ENCODE measurements at regions not wholly inside any gene's neighbourhood (a gene's known extent, or its start where the extent isn't known, plus 50 kb on each side); places are given as distances from the start of the nearest gene placed in this dataset.
A peak's percentile ranks its signal among the peaks of the same experiment; 100 is the strongest.

DNA sequence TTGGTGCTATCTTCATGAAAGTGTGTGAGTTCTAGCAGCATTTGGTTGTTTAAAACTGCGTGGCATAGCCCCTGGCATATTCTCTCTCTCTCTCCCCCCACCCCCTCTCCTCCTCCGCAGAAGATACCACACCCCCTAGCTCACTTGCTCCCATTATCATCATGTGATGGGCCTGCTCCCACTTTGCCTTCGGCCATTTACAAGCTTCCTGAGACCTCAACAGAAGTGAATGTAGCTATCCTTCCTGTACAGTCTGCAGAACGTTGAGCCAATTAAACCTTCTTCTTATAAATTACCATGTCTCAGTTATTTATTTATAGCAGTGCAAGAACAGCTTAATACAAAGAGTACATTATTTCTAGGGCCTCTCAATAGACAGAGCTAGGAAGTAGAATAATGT is 1032.5 kb upstream of the CADM2 start:
- H3K27me3 ChIP-seq (ENCODE audit: control insufficient read depth, insufficient read depth, low read length, poor library complexity, severe bottlenecking) = no peaks in the 10 kb centered on the region
- H3K9ac ChIP-seq (ENCODE audit: extremely low read depth, low read length, poor library complexity, severe bottlenecking) = no peak overlapping the region
- peaks cover 32% of the 10 kb centered on the region for H3K9me3 ChIP-seq (ENCODE audit: control insufficient read depth, low read length)
- no peaks in the 10 kb centered on the region for H3K4me1 Mint-ChIP-seq
- no peaks in the 10 kb centered on the region for H3K36me3 ChIP-seq (ENCODE audit: control insufficient read depth, insufficient read depth, low read length)
- 77 to 100% methylated on average over 1 to 4 of the region's 4 CpGs for WGBS, 2 experiments (ENCODE audit: insufficient coverage in 1 of 2, insufficient read length in 1 of 2)
- TF ChIP-seq, protein P1, sequence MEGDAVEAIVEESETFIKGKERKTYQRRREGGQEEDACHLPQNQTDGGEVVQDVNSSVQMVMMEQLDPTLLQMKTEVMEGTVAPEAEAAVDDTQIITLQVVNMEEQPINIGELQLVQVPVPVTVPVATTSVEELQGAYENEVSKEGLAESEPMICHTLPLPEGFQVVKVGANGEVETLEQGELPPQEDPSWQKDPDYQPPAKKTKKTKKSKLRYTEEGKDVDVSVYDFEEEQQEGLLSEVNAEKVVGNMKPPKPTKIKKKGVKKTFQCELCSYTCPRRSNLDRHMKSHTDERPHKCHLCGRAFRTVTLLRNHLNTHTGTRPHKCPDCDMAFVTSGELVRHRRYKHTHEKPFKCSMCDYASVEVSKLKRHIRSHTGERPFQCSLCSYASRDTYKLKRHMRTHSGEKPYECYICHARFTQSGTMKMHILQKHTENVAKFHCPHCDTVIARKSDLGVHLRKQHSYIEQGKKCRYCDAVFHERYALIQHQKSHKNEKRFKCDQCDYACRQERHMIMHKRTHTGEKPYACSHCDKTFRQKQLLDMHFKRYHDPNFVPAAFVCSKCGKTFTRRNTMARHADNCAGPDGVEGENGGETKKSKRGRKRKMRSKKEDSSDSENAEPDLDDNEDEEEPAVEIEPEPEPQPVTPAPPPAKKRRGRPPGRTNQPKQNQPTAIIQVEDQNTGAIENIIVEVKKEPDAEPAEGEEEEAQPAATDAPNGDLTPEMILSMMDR (conservative IDR thresholded peaks at IDR 0.05) = no peak
- H3K36me3 Mint-ChIP-seq (ENCODE audit: low read depth) = no peaks in the 10 kb centered on the region
- no peak for DNase-seq
- H3K27ac Mint-ChIP-seq = no peak overlapping the region
- no peak overlapping the region for H3K27ac ChIP-seq (ENCODE audit: low read depth, low read length)
- no peaks in the 10 kb centered on the region for H3K27me3 Mint-ChIP-seq (ENCODE audit: insufficient read depth)
- H3K4me1 ChIP-seq (ENCODE audit: control insufficient read depth, insufficient read depth, low read length) = no peaks in the 10 kb centered on the region
- H3K4me3 ChIP-seq (ENCODE audit: low read length) = no peak overlapping the region
- no peak overlapping the region for H3K4me3 Mint-ChIP-seq
- H3K9me3 Mint-ChIP-seq = peaks cover 34% of the 10 kb centered on the region

DNA sequence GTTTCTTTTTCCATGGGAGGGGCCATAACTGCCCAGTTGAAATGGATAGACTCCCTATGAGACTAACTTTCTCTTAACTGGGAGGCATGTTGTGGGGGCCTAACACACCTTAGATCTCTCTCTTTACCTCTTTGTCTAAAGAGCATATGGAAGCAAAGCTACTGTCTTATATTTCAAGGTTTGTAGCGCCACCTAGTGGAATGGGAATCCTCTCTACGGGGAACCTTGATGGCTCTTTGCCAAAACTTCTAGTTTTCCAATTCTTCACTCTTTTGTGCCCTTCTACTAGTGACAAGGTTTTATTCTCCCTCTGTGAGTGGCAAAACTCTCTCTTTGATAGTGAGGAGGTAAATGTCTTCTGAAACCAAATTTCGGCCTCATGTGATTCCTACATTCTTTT is 1030.4 kb upstream of the CADM2 start:
- Mint-ChIP-seq H3K4me3 (no peak overlapping the region), H3K27me3 (ENCODE audit: insufficient read depth) (no peaks in the 10 kb centered on the region), H3K27ac (no peak overlapping the region), H3K36me3 (ENCODE audit: low read depth) (no peaks in the 10 kb centered on the region), H3K9me3 (peaks cover 36% of the 10 kb centered on the region), H3K4me1 (no peaks in the 10 kb centered on the region)
- DNase-seq = peak; percentile 72
- Histone ChIP-seq H3K4me3 (ENCODE audit: low read length) (no peak overlapping the region), H3K27ac (ENCODE audit: low read depth, low read length) (no peak overlapping the region), H3K9me3 (ENCODE audit: control insufficient read depth, low read length) (peaks cover 47% of the 10 kb centered on the region), H3K36me3 (ENCODE audit: control insufficient read depth, insufficient read depth, low read length) (no peaks in the 10 kb centered on the region), H3K9ac (ENCODE audit: extremely low read depth, low read length, poor library complexity, severe bottlenecking) (no peak overlapping the region), H3K4me1 (ENCODE audit: control insufficient read depth, insufficient read depth, low read length) (no peaks in the 10 kb centered on the region), H3K27me3 (ENCODE audit: control insufficient read depth, insufficient read depth, low read length, poor library complexity, severe bottlenecking) (no peaks in the 10 kb centered on the region)
- TF ChIP-seq, protein P1 (conservative IDR thresholded peaks at IDR 0.05) = peak; percentile 79
- WGBS, 2 experiments (ENCODE audit: insufficient coverage in 1 of 2, insufficient read length in 1 of 2) = 47 to 56% methylated on average over 2 to 3 of the region's 3 CpGs

DNA sequence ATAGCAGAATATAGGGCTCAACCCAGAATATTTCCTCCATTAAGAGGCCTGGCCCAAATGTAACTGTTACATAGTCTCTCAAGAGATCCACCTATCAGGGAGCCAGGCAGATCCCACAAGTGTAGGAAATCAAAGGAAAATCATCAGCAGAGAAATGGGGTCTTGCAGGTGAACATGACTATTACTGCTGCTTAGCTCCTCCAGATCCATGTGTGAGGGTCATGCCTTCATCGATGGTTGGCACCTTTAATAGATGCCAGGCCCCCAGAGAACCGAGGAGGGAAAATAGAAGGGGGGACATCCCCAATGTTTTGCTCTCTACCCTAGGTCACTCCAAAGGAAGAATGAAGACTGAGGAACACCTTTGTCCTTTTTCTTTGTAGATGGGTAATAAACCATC is 1029.9 kb upstream of the CADM2 start:
- no peaks in the 10 kb centered on the region for H3K36me3 Mint-ChIP-seq (ENCODE audit: low read depth)
- Histone ChIP-seq H3K27me3 (ENCODE audit: control insufficient read depth, insufficient read depth, low read length, poor library complexity, severe bottlenecking) (no peaks in the 10 kb centered on the region), H3K27ac (ENCODE audit: low read depth, low read length) (no peak overlapping the region), H3K4me1 (ENCODE audit: control insufficient read depth, insufficient read depth, low read length) (no peaks in the 10 kb centered on the region), H3K9ac (ENCODE audit: extremely low read depth, low read length, poor library complexity, severe bottlenecking) (no peak overlapping the region), H3K4me3 (ENCODE audit: low read length) (no peak overlapping the region), H3K9me3 (ENCODE audit: control insufficient read depth, low read length) (peaks cover 50% of the 10 kb centered on the region), H3K36me3 (ENCODE audit: control insufficient read depth, insufficient read depth, low read length) (no peaks in the 10 kb centered on the region)
- no peak overlapping the region for H3K27ac Mint-ChIP-seq
- H3K4me3 Mint-ChIP-seq = no peak overlapping the region
- no peak for DNase-seq
- 86 to 96% methylated on average over 1 to 2 of the region's 2 CpGs for WGBS, 2 experiments (ENCODE audit: insufficient coverage in 1 of 2, insufficient read length in 1 of 2)
- TF ChIP-seq, protein P1 (conservative IDR thresholded peaks at IDR 0.05) = no peak
- no peaks in the 10 kb centered on the region for H3K4me1 Mint-ChIP-seq
- peaks cover 36% of the 10 kb centered on the region for H3K9me3 Mint-ChIP-seq
- H3K27me3 Mint-ChIP-seq (ENCODE audit: insufficient read depth) = no peaks in the 10 kb centered on the region
